ENCODE measurements at regions not wholly inside any gene's neighbourhood (a gene's known extent, or its start where the extent isn't known, plus 50 kb on each side); places are given as distances from the start of the nearest gene placed in this dataset.
"Not testable (repeated sequence)": the region's sequence is repeated elsewhere in the genome, so short reads cannot be mapped to it uniquely, and the experiment has no call there.

DNA sequence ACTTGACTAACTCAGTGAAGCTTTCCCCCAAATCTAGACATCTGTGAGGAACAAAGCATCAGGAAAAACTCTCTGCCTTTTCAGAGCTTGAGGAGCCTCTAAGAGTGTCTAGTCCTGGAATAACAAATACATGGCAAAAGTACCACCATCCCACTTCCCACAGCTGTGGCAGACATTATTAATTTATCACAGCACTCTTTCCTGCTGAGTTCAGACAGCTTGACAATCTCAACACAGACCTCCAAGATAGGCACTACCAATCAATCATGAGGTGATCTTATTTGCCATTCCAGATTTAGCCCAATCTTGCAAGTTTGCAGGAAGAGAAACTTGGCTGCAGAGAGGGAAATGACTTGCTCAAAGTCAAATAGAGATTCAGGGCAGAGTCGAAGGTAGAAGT lies 202.8 kb downstream of the MN1 start:
- Mint-ChIP-seq H3K4me1 (no peaks in the 10 kb centered on the region), H3K4me3 (no peak overlapping the region), H3K36me3 (ENCODE audit: low read depth) (no peaks in the 10 kb centered on the region), H3K27me3 (no peaks in the 10 kb centered on the region), H3K27ac (no peak overlapping the region), H3K9me3 (no peaks in the 10 kb centered on the region)
- no peak for DNase-seq
- intact Hi-C loops (cut with micrococcal nuclease) = no loop called here

DNA sequence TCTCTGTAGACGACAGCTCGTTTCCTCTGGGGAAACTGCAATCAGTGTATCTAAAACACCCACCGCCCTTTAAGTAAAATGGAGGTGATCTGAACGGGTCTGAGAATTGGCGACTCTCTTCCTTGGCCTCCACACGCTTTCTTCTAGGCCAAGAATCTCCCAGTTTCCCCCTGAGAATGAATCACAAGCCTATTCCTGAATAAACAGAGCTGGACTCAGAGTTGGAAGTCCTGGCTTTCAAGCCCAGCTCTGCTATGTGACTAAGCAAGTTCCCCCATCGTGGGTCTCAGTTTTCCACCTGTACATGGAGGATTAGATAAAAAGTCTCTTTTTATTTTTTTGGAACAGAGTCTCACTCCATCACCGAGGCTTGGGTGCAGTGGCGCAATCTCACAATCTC lies 200.4 kb downstream of the MN1 start:
- Mint-ChIP-seq H3K27me3 (no peaks in the 10 kb centered on the region), H3K4me1 (no peaks in the 10 kb centered on the region), H3K36me3 (ENCODE audit: low read depth) (no peaks in the 10 kb centered on the region), H3K27ac (no peak overlapping the region), H3K4me3 (no peak overlapping the region), H3K9me3 (no peaks in the 10 kb centered on the region)
- intact Hi-C loops (cut with micrococcal nuclease) = no loop called here
- no peak for DNase-seq

DNA sequence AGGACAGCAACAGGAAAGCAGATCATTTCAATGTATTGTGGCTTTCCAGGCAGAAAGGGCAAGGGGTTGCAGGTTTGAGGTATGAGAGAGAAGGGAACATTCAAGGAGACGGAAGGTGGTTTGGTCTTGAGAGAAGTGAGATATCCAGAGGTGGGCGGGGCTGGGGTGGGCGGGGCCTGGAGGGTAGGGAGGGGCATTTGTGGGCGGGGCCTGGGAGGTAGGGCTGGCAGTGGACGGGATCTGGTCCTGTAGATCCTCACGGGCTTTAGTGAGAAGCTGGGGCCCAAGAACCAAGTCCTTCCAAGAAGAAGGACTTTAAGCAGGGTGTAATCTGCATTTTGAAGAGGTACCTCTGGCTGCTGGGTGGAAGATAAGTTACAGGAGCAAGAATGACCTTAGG lies 199.2 kb downstream of the MN1 start:
- Mint-ChIP-seq H3K27me3 (no peaks in the 10 kb centered on the region), H3K27ac (no peak overlapping the region), H3K4me3 (no peak overlapping the region), H3K36me3 (ENCODE audit: low read depth) (no peaks in the 10 kb centered on the region), H3K9me3 (no peaks in the 10 kb centered on the region), H3K4me1 (no peaks in the 10 kb centered on the region)
- intact Hi-C loops (cut with micrococcal nuclease) = no loop called here
- DNase-seq = no peak

DNA sequence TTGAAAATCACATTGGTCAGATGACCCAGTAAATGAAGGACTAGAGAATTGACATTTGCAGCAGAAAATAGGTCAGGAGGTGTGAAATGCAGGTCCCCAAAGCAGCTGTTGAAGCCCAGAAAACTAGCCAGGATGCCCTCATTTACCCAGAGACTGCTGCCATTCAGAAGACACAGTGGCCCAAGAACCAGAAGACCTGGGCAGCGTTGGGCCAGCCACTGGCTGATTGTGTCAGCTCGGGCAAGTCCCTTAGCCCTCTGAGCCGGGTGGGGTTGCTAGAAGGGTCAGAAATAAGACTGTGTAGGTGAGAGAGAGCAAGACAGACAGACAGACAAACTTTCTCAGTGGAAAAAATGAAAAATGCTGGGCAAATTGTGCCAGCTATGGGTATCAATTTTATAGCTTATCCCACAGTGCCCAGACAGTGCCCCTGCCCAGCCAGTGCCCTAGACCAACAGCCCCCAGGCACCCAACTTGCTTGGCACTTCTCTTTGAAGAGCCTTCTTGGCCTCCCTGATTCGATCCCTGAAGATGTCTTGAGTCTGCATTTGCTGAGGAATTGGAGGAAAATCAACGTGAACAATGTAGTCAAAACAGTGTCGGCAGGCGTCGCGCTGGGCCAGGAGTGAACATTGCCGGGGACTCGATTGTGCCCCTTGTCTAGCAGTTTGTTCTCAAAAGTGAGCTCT lies 198.3 kb downstream of the MN1 start:
- no peaks in the 10 kb centered on the region for H3K4me1 Mint-ChIP-seq
- no peak overlapping the region for H3K4me3 Mint-ChIP-seq
- intact Hi-C loops (cut with micrococcal nuclease) = no loop called here
- no peak for DNase-seq
- H3K9me3 Mint-ChIP-seq = no peaks in the 10 kb centered on the region
- H3K27me3 Mint-ChIP-seq = no peaks in the 10 kb centered on the region
- H3K36me3 Mint-ChIP-seq (ENCODE audit: low read depth) = no peaks in the 10 kb centered on the region
- no peak overlapping the region for H3K27ac Mint-ChIP-seq

DNA sequence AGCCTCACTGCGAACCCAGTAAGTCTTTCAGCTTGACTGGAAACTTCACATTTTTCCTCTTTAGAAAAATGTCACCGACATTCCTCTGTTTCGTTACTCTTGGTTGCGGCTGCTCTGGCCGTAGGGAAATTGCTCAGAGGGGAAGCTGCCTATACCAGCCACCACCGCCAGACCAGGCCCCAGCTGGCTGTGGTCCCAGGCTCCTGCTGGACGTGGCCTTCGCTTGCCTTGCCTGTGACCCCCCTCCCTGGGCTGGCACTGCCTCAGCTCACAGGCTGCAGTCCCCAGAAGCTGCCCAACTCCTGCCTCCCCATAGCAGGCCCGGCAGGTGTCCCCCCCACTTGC lies 197.8 kb downstream of the MN1 start:
- Mint-ChIP-seq H3K9me3 (no peaks in the 10 kb centered on the region), H3K36me3 (ENCODE audit: low read depth) (no peaks in the 10 kb centered on the region), H3K27me3 (no peaks in the 10 kb centered on the region), H3K27ac (no peak overlapping the region), H3K4me1 (no peaks in the 10 kb centered on the region), H3K4me3 (no peak overlapping the region)
- intact Hi-C loops (cut with micrococcal nuclease) = no loop called here
- DNase-seq = no peak

DNA sequence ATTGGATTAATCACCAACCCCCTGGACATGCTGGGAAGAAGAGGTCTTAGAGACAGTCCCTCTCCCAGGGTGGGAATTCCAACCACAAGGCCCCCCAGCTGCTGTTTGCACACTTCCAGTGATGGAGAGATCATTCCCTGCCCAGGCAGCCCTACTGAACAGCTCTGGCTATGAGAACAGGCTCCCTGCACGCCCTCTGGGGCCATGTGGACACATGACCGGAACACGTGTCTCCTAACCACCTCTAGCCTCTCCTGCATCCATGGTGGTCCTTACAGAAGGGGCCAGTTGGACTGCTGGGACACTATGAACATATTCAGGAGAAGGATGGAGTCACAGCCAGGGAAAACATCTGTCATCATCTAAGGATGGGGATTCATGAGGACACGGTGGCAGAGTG lies 196.2 kb downstream of the MN1 start:
- intact Hi-C loops (cut with micrococcal nuclease) = no loop called here
- Mint-ChIP-seq H3K9me3 (no peaks in the 10 kb centered on the region), H3K4me3 (no peak overlapping the region), H3K27me3 (no peaks in the 10 kb centered on the region), H3K36me3 (ENCODE audit: low read depth) (no peaks in the 10 kb centered on the region), H3K4me1 (no peaks in the 10 kb centered on the region), H3K27ac (no peak overlapping the region)
- DNase-seq = no peak

DNA sequence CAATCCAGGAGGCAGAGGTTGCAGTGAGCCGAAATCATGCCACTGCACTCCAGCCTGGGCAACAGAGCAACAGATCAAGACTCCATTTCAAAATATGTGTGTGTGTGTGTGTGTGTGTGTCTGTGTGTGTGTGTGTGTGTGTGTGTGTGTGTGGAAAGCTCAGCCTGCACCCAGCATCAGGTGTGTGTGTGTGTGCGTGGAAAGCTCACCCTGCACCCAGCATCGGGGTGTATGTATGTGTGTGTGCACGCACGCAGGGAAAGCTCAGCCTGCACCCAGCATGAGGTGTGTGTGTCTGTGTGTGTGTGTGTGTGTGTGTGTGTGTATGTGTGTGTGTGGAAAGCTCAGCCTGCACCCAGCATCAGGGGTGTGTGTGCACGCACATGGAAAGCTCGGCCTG lies 193.8 kb downstream of the MN1 start:
- H3K27ac Mint-ChIP-seq; H3K9me3 Mint-ChIP-seq; H3K27me3 Mint-ChIP-seq; intact Hi-C loops (cut with micrococcal nuclease); H3K4me1 Mint-ChIP-seq; H3K4me3 Mint-ChIP-seq; DNase-seq; H3K36me3 Mint-ChIP-seq (ENCODE audit: low read depth): not testable (repeated sequence)

DNA sequence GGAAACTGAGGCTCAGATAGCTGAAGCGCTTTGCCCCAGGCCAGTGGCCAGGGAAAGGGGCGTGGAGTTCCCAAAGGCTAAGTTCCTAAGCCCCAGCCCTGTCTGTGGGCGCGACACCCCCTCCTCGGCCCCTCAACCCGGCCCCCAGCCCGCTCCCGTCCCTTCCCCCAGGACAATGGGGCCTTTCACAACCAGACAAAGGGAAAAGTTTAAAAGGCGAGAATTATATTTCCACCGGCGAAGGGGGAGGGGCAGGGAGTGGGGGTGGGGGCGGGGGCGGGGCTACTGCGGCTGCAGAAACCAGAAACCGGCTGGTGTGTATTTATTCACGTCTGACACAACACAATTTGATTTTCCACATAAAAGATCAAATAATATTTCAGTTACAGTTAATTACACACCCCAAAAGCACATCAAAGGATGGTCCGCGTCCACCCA lies 192.1 kb downstream of the MN1 start:
- Mint-ChIP-seq H3K4me3 (no peak overlapping the region), H3K9me3 (no peaks in the 10 kb centered on the region), H3K27me3 (peaks cover 14% of the 10 kb centered on the region), H3K27ac (no peak overlapping the region), H3K4me1 (no peaks in the 10 kb centered on the region), H3K36me3 (ENCODE audit: low read depth) (no peaks in the 10 kb centered on the region)
- intact Hi-C loops (cut with micrococcal nuclease) = no loop called here
- no peak for DNase-seq

DNA sequence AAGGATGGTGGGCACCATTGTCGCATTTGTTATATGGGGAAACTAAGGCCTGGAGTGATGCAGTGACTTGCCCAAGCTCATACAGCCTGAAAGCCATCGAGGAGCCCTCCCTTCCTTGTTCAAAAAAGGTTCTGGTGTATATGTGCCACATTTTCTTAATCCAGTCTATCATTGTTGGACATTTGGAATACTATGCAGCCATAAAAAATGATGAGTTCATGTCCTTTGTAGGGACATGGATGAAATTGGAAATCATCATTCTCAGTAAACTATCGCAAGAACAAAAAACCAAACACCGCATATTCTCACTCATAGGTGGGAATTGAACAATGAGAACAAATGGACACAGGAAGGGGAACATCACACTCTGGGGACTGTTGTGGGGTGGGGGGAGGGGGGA lies 191.4 kb downstream of the MN1 start:
- H3K27ac Mint-ChIP-seq; H3K4me3 Mint-ChIP-seq; intact Hi-C loops (cut with micrococcal nuclease); DNase-seq; H3K9me3 Mint-ChIP-seq; H3K4me1 Mint-ChIP-seq; H3K36me3 Mint-ChIP-seq (ENCODE audit: low read depth): not testable (repeated sequence)
- peaks cover 19% of the 10 kb centered on the region for H3K27me3 Mint-ChIP-seq

DNA sequence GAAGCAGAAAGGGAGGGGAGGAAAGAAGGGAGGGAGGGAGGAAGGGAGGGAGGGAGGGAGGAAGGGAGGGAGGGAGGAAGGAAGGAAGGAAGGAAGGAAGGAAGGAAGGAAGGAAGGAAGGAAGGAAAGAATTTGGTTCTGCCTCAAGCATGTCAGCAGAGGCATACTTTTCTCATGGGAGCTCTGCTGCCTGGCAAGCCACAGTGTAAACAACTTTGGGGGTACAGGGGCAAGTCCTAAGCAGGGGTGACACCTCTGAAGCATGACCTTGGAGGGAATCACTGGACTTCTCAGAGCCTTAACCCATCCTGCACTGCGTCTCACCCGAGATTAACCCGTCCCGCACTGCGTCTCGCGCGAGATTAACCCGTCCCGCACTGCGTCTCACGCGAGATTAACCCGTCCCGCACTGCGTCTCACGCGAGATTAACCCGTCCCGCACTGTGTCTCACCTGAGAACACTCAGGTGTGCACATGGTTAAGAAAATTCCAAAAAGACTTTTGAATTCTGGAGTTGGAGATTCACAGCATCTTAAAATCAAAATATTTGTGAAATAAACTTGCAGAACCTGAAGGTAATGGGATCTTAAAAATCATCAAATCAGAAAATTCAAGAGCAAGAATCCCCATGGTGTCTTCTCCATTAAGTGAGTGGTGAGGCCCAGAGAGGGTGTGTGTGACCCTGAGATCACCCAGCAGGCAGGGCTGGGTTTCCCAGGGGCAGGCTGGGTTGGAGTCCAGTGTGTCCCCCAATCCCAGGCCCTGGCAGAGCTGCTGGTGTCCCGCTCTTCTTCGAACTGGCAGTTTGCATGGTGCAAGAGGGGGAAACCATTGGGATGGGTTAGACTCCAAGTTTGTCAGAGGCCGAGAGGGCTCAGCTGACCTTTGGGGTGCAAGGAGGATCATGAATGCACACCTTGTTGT lies 190.4 kb downstream of the MN1 start:
- intact Hi-C loops (cut with micrococcal nuclease) = no loop called here
- Mint-ChIP-seq H3K36me3 (ENCODE audit: low read depth) (no peaks in the 10 kb centered on the region), H3K4me1 (no peaks in the 10 kb centered on the region), H3K4me3 (no peak overlapping the region), H3K9me3 (no peaks in the 10 kb centered on the region), H3K27me3 (peaks cover 25% of the 10 kb centered on the region), H3K27ac (no peak overlapping the region)
- DNase-seq = no peak

DNA sequence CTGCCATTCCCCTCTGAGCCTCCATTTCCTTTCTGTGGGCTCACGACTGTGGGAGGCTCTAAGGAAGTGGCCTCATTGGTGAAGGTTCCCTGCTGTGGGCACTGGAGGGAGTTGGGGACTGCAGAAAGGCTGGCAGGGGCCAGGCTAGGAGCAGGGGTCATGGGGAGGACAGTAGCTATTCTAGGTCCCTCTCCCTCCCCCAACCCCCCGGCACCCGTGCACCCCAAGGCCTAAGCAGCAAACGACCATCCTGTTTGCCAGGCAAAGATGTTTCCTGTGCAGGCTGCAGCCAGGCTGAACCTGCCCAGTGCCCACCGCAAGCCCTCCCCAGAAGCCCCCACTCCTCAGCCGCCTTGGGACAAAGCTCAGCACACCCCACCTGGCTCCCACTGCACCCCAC lies 189.4 kb downstream of the MN1 start:
- Mint-ChIP-seq H3K27me3 (peaks cover 26% of the 10 kb centered on the region), H3K36me3 (ENCODE audit: low read depth) (no peaks in the 10 kb centered on the region), H3K27ac (no peak overlapping the region), H3K4me1 (no peaks in the 10 kb centered on the region), H3K9me3 (no peaks in the 10 kb centered on the region), H3K4me3 (no peak overlapping the region)
- intact Hi-C loops (cut with micrococcal nuclease) = no loop called here
- no peak for DNase-seq

DNA sequence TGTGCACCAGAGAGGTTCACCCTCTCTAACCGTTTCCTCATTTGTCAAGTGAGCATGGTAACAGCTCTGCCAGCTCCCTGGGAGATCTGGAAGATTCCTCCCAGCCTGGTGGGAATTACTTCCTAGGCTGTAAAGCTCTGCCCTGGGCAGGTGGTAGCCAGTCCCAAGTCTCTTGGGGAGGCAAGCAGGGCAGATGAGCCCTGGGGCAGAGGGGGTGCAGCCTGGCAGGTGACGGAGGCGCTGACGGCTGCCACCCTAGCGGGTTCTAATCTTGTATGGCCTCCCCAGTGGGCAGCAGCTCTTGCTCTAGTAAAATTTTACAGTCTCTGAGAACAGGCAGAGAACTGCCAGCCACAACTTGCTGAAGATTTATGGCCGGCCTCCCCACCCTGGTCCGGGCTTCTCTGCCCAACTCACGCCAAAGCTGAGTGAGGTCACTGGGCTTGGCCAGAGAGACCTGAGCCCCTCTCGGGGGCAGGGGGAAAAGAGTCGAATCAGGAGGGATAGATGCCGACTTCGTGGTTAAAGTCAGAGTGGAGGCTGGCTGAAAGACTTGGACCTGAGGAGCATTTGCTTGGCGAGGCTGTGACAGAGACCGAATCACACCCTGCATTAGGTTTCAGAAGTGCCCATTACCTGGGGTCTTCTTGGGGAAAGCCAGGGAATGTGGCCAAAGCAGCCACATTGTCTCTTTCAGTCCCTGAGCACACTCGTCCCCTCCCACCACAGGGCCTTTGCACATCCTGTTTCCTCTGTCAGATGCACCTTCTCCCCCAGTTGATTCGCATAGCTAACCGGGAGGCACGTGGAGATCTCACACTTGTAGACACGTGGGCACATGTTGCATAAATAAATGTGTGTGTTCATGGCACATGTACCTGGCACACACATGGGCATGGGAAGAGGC lies 188.2 kb downstream of the MN1 start:
- H3K27me3 Mint-ChIP-seq = peaks cover 26% of the 10 kb centered on the region
- H3K4me3 Mint-ChIP-seq = no peak overlapping the region
- no peaks in the 10 kb centered on the region for H3K36me3 Mint-ChIP-seq (ENCODE audit: low read depth)
- no peaks in the 10 kb centered on the region for H3K9me3 Mint-ChIP-seq
- no peak for DNase-seq
- intact Hi-C loops (cut with micrococcal nuclease) = no loop called here
- no peaks in the 10 kb centered on the region for H3K4me1 Mint-ChIP-seq
- H3K27ac Mint-ChIP-seq = no peak overlapping the region

DNA sequence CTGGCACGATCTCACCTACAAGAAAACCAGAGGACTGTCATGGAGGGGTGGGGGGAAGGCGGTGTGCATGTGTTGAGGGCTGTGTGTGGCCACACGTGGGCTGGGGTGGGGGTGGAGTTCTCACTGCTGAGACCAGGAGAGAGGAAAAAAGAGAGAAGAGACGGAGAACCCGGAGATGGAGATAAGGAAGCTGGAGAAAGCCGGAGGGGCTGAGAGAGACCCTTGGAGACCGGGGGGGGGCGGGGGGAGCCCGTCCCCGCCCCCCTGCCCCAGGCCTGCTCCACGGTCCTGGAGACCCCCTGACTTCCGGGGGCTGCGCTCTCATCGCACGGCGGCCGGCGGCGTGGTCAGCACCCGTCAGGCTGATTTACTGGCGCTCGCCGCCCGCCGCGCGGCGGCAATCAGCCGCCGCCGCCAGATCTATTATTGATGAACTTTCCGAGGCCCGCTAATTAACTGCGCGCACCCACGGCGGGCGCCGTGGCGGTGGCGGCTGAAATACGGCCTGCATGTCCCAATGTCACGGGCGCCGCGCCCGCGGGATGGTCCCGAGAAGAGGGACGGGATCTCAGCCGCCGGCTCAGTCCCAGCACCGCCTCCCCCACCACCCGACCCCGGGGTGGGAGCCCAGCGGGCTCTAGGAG lies 187.4 kb downstream of the MN1 start:
- no peaks in the 10 kb centered on the region for H3K36me3 Mint-ChIP-seq (ENCODE audit: low read depth)
- H3K4me1 Mint-ChIP-seq = no peaks in the 10 kb centered on the region
- H3K27ac Mint-ChIP-seq = no peak overlapping the region
- H3K27me3 Mint-ChIP-seq = peaks cover 26% of the 10 kb centered on the region
- no peak for DNase-seq
- no peak overlapping the region for H3K4me3 Mint-ChIP-seq
- H3K9me3 Mint-ChIP-seq = no peaks in the 10 kb centered on the region
- intact Hi-C loops (cut with micrococcal nuclease) = no loop called here

DNA sequence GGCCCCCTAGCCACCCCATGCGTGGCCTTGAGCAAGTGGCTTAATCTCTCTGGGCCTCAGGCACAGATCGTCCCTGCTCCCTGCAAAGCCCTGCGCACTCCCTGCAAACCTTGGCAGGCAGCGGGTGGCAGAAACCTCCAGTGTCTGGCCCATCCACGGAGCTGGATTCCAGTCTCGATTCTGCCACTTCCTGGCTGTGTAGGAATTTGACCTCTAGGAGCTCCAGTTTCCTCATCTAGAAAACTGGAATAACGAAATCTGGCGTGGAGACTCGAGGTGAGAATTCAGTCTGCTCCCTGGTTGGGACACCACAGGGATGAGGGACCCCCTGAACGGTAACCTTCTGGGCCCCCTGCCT lies 186.9 kb downstream of the MN1 start:
- no peak for DNase-seq
- Mint-ChIP-seq H3K27ac (no peak overlapping the region), H3K4me3 (no peak overlapping the region), H3K9me3 (no peaks in the 10 kb centered on the region), H3K36me3 (ENCODE audit: low read depth) (no peaks in the 10 kb centered on the region), H3K27me3 (peaks cover 26% of the 10 kb centered on the region), H3K4me1 (no peaks in the 10 kb centered on the region)
- intact Hi-C loops (cut with micrococcal nuclease) = no loop called here

Measured in activated CD4-positive, alpha-beta T cell treated with anti-CD3 and anti-CD28 coated beads, Interleukin-2, amount 10 ng/mL, durations not matched to agents 24 days and 14 days (primary cell).